Upper lobe of right lung (tissue), 1 donor: ENCODE measurements at regions not wholly inside any gene's neighbourhood (a gene's known extent, or its start where the extent isn't known, plus 50 kb on each side); places are given as distances from the start of the nearest gene placed in this dataset.

ENCODE experiments used
- ATAC-seq: fragments of 200-7000 bp; cut with Tn5 transposase; one replicate; pipeline ENCODE4 v1.9.1; 2020; ENCODE audit warnings: mild to moderate bottlenecking, moderate library complexity
- DNase-seq: peaks from one replicate; pipeline ENCODE4 v3.0.0-alpha.2; 2020
- H3K27ac ChIP-seq: fragments of 200-600 bp; one replicate; pipeline ENCODE4 v1.8.0; 2022
- H3K27me3 ChIP-seq: fragments of 200-600 bp; one replicate; pipeline ENCODE4 v1.8.0; 2022; ENCODE audit warnings: mild to moderate bottlenecking
- H3K36me3 ChIP-seq: fragments of 200-600 bp; one replicate; pipeline ENCODE4 v1.8.0; 2022
- H3K4me1 ChIP-seq: fragments of 200-600 bp; one replicate; pipeline ENCODE4 v1.8.0; 2022
- H3K4me3 ChIP-seq: fragments of 200-600 bp; one replicate; pipeline ENCODE4 v1.8.0; 2022; ENCODE audit warnings: mild to moderate bottlenecking
- H3K9me3 ChIP-seq: fragments of 200-600 bp; one replicate; pipeline ENCODE4 v1.8.0; 2022
- CTCF ChIP-seq: fragments of 200-600 bp; IDR thresholded peaks from one replicate; pipeline ENCODE4 v1.8.0; 2022; ENCODE audit warnings: antibody characterized with exemption
- intact Hi-C: fragments of 100-400 bp; cut with DNase I; formaldehyde crosslinking; loops from one replicate; pipeline ENCODE4 v1.11.0; 2022
- donor health status: DM: no; HTN: yes; CAD: no; lungs with severe emphysema.

- TF ChIP-seq CTCF = no peak
- H3K27ac ChIP-seq = no peak overlapping the region
- H3K27me3 ChIP-seq = no peaks in the 10 kb centered on the region
- no peak overlapping the region for H3K4me3 ChIP-seq
- H3K4me1 ChIP-seq = no peaks in the 10 kb centered on the region
- no peak for DNase-seq
- no peak for ATAC-seq
- H3K9me3 ChIP-seq = no peaks in the 10 kb centered on the region
- H3K36me3 ChIP-seq = no peaks in the 10 kb centered on the region
- intact Hi-C loops = no loop called here
These were observed 172.7 kb upstream of the SERPINE2 start for GRCh38 chr2:224211791-224212190.

- Histone ChIP-seq H3K27me3 (no peaks in the 10 kb centered on the region), H3K4me3 (no peak overlapping the region), H3K36me3 (no peaks in the 10 kb centered on the region), H3K4me1 (no peaks in the 10 kb centered on the region), H3K9me3 (no peaks in the 10 kb centered on the region), H3K27ac (no peak overlapping the region)
- ATAC-seq (no peak), DNase-seq (no peak)
- intact Hi-C loops = no loop called here
- TF ChIP-seq CTCF = no peak
These were observed 172.0 kb upstream of the SERPINE2 start for GRCh38 chr2:224211181-224211480.

GRCh38 chr2:224210286-224211180 lies 171.4 kb upstream of the SERPINE2 start:
- ATAC-seq (no peak), DNase-seq (no peak)
- H3K27ac ChIP-seq = no peak overlapping the region
- H3K27me3 ChIP-seq = no peaks in the 10 kb centered on the region
- no peaks in the 10 kb centered on the region for H3K36me3 ChIP-seq
- TF ChIP-seq CTCF = no peak
- H3K9me3 ChIP-seq = no peaks in the 10 kb centered on the region
- no peaks in the 10 kb centered on the region for H3K4me1 ChIP-seq
- H3K4me3 ChIP-seq = no peak overlapping the region
- intact Hi-C loops = no loop called here

- Histone ChIP-seq H3K4me1 (no peaks in the 10 kb centered on the region), H3K36me3 (no peaks in the 10 kb centered on the region), H3K4me3 (no peak overlapping the region), H3K27me3 (no peaks in the 10 kb centered on the region), H3K27ac (no peak overlapping the region), H3K9me3 (no peaks in the 10 kb centered on the region)
- intact Hi-C loops = no loop called here
- TF ChIP-seq CTCF = no peak
- DNase-seq (no peak), ATAC-seq (no peak)
These were observed 170.6 kb upstream of the SERPINE2 start for GRCh38 chr2:224209555-224210285.

GRCh38 chr2:224208443-224208842 lies 169.4 kb upstream of the SERPINE2 start:
- ATAC-seq (no peak), DNase-seq (no peak)
- intact Hi-C loops = no loop called here
- Histone ChIP-seq H3K9me3 (no peaks in the 10 kb centered on the region), H3K4me1 (no peaks in the 10 kb centered on the region), H3K27ac (no peak overlapping the region), H3K4me3 (no peak overlapping the region), H3K27me3 (no peaks in the 10 kb centered on the region), H3K36me3 (no peaks in the 10 kb centered on the region)
- TF ChIP-seq CTCF = no peak
